Keratinocyte (primary cell): ENCODE measurements at regions not wholly inside any gene's neighbourhood (a gene's known extent, or its start where the extent isn't known, plus 50 kb on each side); places are given as distances from the start of the nearest gene placed in this dataset.

Experiments
- DNase-seq: peaks from one replicate; pipeline ENCODE4 v3.0.0-alpha.2; 2011; ENCODE audit warnings: low read depth, missing footprints, low spot score
- FAIRE-seq: peaks from 2 replicates; lab custom pipeline; 2011; peaks lifted over from hg19 to GRCh38; lab: Jason Lieb, UNC
- H2AFZ ChIP-seq: 2 replicates; pipeline ENCODE4 v1.6.0; 2012; ENCODE audit warnings: low read length, control low read depth, inconsistent platforms; ENCODE audit not compliant: control insufficient read depth
- H3K27ac ChIP-seq: 2 replicates; pipeline ENCODE4 v1.5.1; 2011; ENCODE audit warnings: low read length; ENCODE audit not compliant: control insufficient read depth, insufficient read depth
- H3K27me3 ChIP-seq: 3 replicates; pipeline ENCODE4 v1.6.0; 2011; ENCODE audit warnings: low read length; ENCODE audit not compliant: control insufficient read depth, insufficient read depth; ENCODE audit errors: extremely low read depth
- H3K36me3 ChIP-seq, 2 experiments: 2 replicates in 1 of 2; 3 replicates in 1 of 2; pipeline ENCODE4 v1.5.1; 2011; ENCODE audit warnings: low read length in 2 of 2, mild to moderate bottlenecking in 1 of 2; ENCODE audit not compliant: control insufficient read depth in 2 of 2, insufficient read depth in 2 of 2; ENCODE audit errors: extremely low read depth in 1 of 2
- H3K4me1 ChIP-seq: 3 replicates; pipeline ENCODE4 v1.5.1; 2011; ENCODE audit warnings: low read length; ENCODE audit not compliant: control insufficient read depth, insufficient read depth; ENCODE audit errors: extremely low read depth
- H3K4me2 ChIP-seq: 3 replicates; pipeline ENCODE4 v1.6.0; 2011; ENCODE audit warnings: low read depth, low read length; ENCODE audit not compliant: control insufficient read depth, insufficient read depth; ENCODE audit errors: extremely low read depth
- H3K4me3 ChIP-seq, 3 experiments: fragments of 200-600 bp in 1 of 3; sonication (generic) in 1 of 3; 2 replicates in 2 of 3; 3 replicates in 1 of 3; pipeline ENCODE4 v1.5.1; 2011 to 2016; ENCODE audit warnings: low read length in 3 of 3, mild to moderate bottlenecking in 3 of 3, control low read depth in 2 of 3, inconsistent platforms in 1 of 3, low read depth in 1 of 3, mixed read lengths in 1 of 3, mixed run types in 1 of 3, moderate library complexity in 1 of 3; ENCODE audit not compliant: control insufficient read depth in 2 of 3, insufficient read depth in 2 of 3; ENCODE audit errors: extremely low read depth in 1 of 3
- H3K79me2 ChIP-seq: 2 replicates; pipeline ENCODE4 v1.6.0; 2012; ENCODE audit warnings: low read length; ENCODE audit not compliant: control insufficient read depth, insufficient read depth
- H3K9ac ChIP-seq: 3 replicates; pipeline ENCODE4 v1.6.0; 2011; ENCODE audit warnings: low read length; ENCODE audit not compliant: control insufficient read depth, insufficient read depth; ENCODE audit errors: extremely low read depth
- H3K9me1 ChIP-seq: 3 replicates; pipeline ENCODE4 v1.6.0; 2011; ENCODE audit warnings: low read length; ENCODE audit not compliant: control insufficient read depth, insufficient read depth; ENCODE audit errors: extremely low read depth
- H3K9me3 ChIP-seq: 2 replicates; pipeline ENCODE4 v1.5.1; 2012; ENCODE audit warnings: low read depth, low read length; ENCODE audit not compliant: control insufficient read depth
- H4K20me1 ChIP-seq: 3 replicates; pipeline ENCODE4 v1.6.0; 2011; ENCODE audit warnings: low read length; ENCODE audit not compliant: control insufficient read depth, insufficient read depth; ENCODE audit errors: extremely low read depth
- EZH2 ChIP-seq: IDR thresholded peaks from one replicate; pipeline ENCODE4 v1.6.1; 2012; ENCODE audit warnings: inconsistent platforms, mild to moderate bottlenecking, low read length, moderate library complexity
- dilution Hi-C: fragments of 300-500 bp; cut with MboI; formaldehyde crosslinking; loops from one replicate; pipeline ENCODE4 v1.7.0; 2020; ENCODE audit warnings: low sequenced_read_pairs; ENCODE audit not compliant: extremely low pct_ligation_motif_present
- TF ChIP-seq, protein P1 (sequence below), 3 experiments: IDR thresholded peaks in 1 of 3; conservative IDR thresholded peaks in 1 of 3; optimal IDR thresholded peaks in 1 of 3; 2 replicates in 2 of 3; 3 replicates in 1 of 3; pipeline versions ENCODE3 to v1.5.1; 2011; ENCODE audit warnings: low read length in 3 of 3, mild to moderate bottlenecking in 3 of 3, moderate library complexity in 2 of 3, control low read depth in 1 of 3, inconsistent platforms in 1 of 3; ENCODE audit not compliant: insufficient read depth in 2 of 3; ENCODE audit errors: extremely low read depth in 1 of 3

DNA sequence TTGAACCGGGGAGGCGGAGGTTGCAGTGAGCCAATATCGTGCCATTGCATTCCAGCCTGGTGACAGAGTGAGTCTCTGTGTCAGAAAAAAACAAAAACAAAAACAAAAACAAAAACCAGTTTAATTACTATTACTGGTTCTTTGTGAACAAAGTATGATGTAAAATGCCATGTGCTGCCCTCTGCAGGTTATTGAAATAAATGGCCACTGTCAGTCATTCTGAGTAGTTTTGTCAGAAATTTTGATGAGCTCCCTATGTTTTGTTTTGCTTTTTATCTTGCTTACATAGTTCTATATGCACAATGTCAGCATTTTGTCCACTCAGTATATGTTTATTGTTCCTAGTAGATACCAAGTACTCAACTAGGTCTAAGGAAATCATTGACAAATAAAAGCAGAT lies 423.6 kb upstream of the CHST9 start:
- H3K9me1 ChIP-seq: no peaks in the 10 kb centered on the region
- FAIRE-seq (peak; percentile 39), DNase-seq (no peak)

DNA sequence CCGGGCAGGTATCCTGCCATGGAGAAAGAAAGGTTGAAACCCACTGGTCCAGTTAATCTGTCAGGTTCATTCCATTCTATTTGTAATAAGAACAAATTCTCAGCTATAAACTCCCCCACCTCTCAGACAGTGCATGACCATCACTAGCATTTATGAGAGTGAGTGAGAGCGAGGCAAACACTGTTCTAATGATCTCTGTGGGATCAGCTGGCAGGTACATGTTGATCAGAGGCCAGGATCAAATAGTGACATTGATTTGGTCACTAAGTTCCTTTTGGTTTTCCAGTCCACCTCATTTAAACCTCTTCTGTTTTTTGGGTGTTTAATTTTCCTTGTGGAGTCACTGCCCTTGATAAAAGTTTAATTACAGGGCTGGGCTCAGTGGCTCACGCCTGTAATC lies 423.1 kb upstream of the CHST9 start:
- no peaks in the 10 kb centered on the region for H3K27me3 ChIP-seq
- TF ChIP-seq EZH2: no peak
- TF ChIP-seq, protein P1, sequence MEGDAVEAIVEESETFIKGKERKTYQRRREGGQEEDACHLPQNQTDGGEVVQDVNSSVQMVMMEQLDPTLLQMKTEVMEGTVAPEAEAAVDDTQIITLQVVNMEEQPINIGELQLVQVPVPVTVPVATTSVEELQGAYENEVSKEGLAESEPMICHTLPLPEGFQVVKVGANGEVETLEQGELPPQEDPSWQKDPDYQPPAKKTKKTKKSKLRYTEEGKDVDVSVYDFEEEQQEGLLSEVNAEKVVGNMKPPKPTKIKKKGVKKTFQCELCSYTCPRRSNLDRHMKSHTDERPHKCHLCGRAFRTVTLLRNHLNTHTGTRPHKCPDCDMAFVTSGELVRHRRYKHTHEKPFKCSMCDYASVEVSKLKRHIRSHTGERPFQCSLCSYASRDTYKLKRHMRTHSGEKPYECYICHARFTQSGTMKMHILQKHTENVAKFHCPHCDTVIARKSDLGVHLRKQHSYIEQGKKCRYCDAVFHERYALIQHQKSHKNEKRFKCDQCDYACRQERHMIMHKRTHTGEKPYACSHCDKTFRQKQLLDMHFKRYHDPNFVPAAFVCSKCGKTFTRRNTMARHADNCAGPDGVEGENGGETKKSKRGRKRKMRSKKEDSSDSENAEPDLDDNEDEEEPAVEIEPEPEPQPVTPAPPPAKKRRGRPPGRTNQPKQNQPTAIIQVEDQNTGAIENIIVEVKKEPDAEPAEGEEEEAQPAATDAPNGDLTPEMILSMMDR (optimal IDR thresholded peaks at IDR 0.05 in 1 of 3, IDR thresholded peaks at IDR 0.05 in 1 of 3, conservative IDR thresholded peaks at IDR 0.05 in 1 of 3; ENCODE audit: extremely low read depth in 1 of 3, insufficient read depth in 2 of 3, low read length in 3 of 3): no peak

More for the DNA sequence above, 423.6 kb upstream of the CHST9 start:
- no peaks in the 10 kb centered on the region for H3K27me3 ChIP-seq
- H3K4me3 ChIP-seq: no peak overlapping the region
- TF ChIP-seq, protein P1 (optimal IDR thresholded peaks at IDR 0.05 in 1 of 3, IDR thresholded peaks at IDR 0.05 in 1 of 3, conservative IDR thresholded peaks at IDR 0.05 in 1 of 3; ENCODE audit: extremely low read depth in 1 of 3, insufficient read depth in 2 of 3, low read length in 3 of 3): peak in 2 of 3 experiments; percentile 45 to 52
- TF ChIP-seq EZH2: no peak
- no peaks in the 10 kb centered on the region for H3K36me3 ChIP-seq
- H2AFZ ChIP-seq: no peak overlapping the region
- no peak overlapping the region for H3K27ac ChIP-seq
- no peaks in the 10 kb centered on the region for H3K9me3 ChIP-seq
- no peak overlapping the region for H3K4me2 ChIP-seq
- no peaks in the 10 kb centered on the region for H3K79me2 ChIP-seq
- no peaks in the 10 kb centered on the region for H3K4me1 ChIP-seq
- no peaks in the 10 kb centered on the region for H4K20me1 ChIP-seq
- H3K9ac ChIP-seq: no peak overlapping the region
- dilution Hi-C loops: no loop called here

More for the DNA sequence above, 423.1 kb upstream of the CHST9 start:
- Histone ChIP-seq H3K9ac (no peak overlapping the region), H2AFZ (no peak overlapping the region), H3K9me3 (no peaks in the 10 kb centered on the region), H3K36me3 (no peaks in the 10 kb centered on the region), H3K4me1 (no peaks in the 10 kb centered on the region), H3K4me3 (no peak overlapping the region), H4K20me1 (no peaks in the 10 kb centered on the region), H3K4me2 (no peak overlapping the region), H3K9me1 (no peaks in the 10 kb centered on the region), H3K27ac (no peak overlapping the region), H3K79me2 (no peaks in the 10 kb centered on the region)
- dilution Hi-C loops: no loop called here
- DNase-seq: no peak
- FAIRE-seq: no peak
